ENCODE measurements at regions not wholly inside any gene's neighbourhood (a gene's known extent, or its start where the extent isn't known, plus 50 kb on each side); places are given as distances from the start of the nearest gene placed in this dataset.

DNA sequence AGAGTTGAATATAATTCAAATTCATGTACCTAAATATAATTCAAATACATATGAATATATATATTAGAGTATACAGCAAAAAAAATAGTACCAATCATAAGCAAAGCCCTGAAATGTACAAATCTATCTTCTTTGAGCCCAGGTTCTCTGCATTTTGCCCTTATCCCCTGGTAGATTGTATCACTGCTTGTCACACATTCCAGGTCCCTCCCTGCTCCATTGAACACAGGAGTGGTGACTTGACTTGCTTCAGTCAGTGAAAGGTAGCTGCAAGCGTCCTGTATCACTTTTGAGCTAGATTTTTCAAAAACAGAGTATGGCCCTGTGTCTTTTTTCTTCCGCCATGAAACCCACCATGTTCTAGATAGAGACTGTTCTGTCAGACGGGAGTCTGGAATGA, 369.4 kb downstream of the LIG4 start:
- no peak for TF ChIP-seq CTCF (IDR thresholded peaks at IDR 0.05)
- no peak for TF ChIP-seq EP300 (IDR thresholded peaks at IDR 0.05)
- TF ChIP-seq POLR2A (IDR thresholded peaks at IDR 0.05) = no peak
